ENCODE measurements at regions not wholly inside any gene's neighbourhood (a gene's known extent, or its start where the extent isn't known, plus 50 kb on each side); places are given as distances from the start of the nearest gene placed in this dataset.
A peak's percentile ranks its signal among the peaks of the same experiment; 100 is the strongest.

- DNase-seq (ENCODE audit: low read depth in 4 of 4, low spot score in 1 of 4), result no peak
Measured at GRCh38 chr6:14797875-14798593, 447.8 kb upstream of the JARID2 start.

DNA sequence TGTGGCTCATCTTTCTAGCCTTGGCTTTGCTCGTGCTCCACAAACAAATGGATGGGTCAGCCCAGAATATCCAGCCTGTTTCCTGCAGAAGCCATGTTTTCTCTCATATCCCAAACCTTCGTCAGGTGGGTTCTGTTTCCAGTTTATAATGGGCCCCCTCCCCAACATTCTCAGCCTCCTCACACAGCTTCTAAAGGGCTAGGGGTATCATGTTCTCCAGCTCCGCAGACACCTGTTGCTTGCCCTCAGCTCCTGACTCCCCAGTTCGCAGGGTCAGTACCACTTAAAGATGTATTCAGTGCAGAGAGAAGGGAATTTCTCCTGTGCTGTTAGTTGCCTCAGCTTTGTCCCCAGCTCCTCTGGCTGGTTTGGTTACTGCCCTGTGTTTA, 447.3 kb upstream of the JARID2 start:
- DNase-seq (ENCODE audit: low read depth in 4 of 4, low spot score in 1 of 4), result no peak

GRCh38 chr6:14798996-14799588, 446.8 kb upstream of the JARID2 start:
- DNase-seq (ENCODE audit: low read depth in 4 of 4, low spot score in 1 of 4), result no peak

DNA sequence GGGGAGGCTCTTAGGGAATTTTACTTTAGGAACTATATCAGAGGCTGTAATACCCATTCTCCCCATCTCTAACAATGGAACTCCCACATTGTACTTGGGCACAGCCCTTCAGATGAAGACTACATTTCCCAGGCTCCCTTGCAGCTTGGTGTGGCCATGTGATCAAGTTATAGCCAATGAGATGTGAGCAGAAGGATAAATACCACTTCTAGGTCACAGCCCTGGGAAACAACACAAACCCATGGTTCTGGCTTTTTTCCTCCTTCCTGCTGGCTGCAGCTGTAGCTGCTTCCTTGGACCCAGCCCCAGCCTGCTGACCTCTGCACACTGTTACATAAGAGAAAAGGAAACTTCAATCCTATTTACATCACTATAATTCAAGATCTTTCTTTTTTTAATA, 445.9 kb upstream of the JARID2 start:
- peak in 1 of 4 experiments; percentile 18 for DNase-seq (ENCODE audit: low read depth in 4 of 4, low spot score in 1 of 4)

DNA sequence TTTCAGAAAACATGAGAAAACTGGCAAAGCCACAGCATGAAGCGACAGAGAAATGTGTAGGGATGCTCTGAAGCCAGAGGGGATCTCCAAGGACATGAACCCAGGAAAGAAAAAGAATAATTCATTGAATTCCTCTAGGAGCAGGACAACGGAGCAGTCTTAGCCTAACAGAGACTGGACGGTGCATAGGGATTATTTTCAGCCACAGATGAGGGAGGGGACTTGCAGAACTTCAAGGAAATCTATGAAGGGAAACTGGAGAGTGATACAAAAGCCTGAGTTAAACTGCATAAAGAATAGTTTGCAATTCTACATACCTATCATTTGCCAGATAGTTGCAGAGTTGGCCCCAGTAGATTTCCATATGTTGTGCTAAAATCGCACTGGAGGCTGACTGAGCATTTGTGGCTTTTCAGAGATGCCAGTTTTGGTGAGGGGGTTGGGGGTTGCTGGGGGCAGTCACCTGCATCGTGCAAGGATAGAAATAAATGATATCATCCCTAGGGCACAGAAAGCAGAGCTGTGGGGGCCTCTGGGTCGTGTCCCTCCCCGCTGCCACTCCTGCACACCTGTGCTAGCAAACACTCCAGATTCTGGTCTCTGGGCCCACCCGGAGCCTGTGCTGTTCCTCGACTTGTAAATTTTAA, 443.2 kb upstream of the JARID2 start:
- no peak for DNase-seq (ENCODE audit: low read depth in 4 of 4, low spot score in 1 of 4)

- DNase-seq (ENCODE audit: low read depth in 4 of 4, low spot score in 1 of 4), result no peak
Measured at GRCh38 chr6:14804001-14804784, 441.7 kb upstream of the JARID2 start.

DNA sequence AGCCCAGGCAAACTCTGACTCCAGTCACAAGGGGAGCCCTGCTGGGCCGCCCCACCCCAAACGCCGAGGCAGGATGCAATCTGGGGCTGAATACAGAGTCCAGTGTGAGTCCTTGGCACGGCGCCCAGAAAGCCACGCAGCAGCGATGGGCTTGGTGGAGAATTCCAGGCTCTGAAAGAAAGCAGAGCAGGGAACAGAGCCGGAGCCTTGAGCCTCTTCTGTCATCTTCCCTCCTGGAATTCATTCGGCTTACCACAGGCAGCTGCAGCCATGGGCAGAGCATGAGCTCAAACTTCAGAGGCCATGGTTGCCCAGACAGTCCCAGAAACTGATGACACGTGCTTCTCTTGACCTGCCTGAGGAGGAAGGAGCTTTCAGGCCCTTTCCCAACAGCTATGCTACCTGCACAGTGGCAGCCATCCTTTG, 441.1 kb upstream of the JARID2 start:
- DNase-seq (ENCODE audit: low read depth in 4 of 4, low spot score in 1 of 4), result no peak

DNA sequence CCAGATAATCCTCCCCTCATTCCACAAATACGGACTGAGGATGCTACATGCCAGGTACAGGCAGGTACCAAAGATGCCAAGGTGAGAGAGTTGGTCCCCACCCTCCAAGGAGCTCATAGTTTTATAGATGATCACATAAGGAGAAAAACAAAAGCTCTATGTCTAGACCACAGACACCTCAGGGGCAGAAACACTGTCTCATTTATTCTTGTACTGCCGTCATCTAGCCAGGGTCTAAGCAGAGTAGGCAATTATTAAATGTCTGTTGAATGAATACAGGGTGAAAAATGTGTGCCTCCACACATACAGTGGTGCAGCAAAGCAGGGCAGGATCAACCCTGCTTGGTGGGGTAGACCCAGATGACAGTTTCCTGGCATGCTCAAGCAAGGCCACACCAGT, 439.8 kb upstream of the JARID2 start:
- DNase-seq (ENCODE audit: low read depth in 4 of 4, low spot score in 1 of 4), result no peak

DNA sequence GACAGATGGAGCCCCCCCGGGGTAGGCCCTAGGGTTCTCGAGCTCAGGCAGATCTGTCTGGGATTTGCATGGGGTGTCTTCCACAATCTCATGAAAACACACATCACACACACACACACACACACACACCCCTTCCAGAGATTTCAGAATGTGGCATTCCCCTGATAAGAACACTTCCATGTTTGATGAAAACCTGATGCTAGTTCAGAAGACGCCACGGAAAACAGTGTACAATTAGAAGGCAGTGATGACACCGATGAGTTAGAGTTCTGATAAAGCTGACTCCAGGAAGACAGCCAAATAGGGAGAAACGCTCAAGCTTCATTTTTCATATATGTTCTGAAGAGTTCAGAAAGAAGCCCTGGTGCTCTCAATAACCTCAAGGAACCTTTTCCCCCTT, 438.7 kb upstream of the JARID2 start:
- DNase-seq (ENCODE audit: low read depth in 4 of 4, low spot score in 1 of 4), result no peak

DNA sequence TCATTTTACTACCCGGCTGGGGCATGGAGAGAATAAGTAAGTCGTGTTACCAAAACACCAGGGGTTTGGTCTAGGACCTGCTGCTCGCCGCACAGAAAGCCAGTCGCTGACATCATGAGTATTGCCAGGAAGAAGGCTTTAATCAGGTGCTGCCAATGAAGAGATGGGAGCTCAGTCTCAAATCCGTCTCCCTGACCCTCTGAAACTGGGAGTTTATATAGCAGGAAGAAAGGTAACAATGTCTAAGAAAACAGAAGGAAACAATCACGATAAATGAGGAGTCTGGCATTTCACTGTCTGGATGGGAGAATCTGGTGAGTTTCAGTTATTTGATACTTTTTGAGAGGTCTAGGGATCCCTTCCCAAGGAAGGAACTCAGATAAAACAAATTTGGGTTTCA, 437.9 kb upstream of the JARID2 start:
- no peak for DNase-seq (ENCODE audit: low read depth in 4 of 4, low spot score in 1 of 4)

GRCh38 chr6:14810021-14810420, 435.8 kb upstream of the JARID2 start:
- DNase-seq (ENCODE audit: low read depth in 4 of 4, low spot score in 1 of 4), result no peak

DNA sequence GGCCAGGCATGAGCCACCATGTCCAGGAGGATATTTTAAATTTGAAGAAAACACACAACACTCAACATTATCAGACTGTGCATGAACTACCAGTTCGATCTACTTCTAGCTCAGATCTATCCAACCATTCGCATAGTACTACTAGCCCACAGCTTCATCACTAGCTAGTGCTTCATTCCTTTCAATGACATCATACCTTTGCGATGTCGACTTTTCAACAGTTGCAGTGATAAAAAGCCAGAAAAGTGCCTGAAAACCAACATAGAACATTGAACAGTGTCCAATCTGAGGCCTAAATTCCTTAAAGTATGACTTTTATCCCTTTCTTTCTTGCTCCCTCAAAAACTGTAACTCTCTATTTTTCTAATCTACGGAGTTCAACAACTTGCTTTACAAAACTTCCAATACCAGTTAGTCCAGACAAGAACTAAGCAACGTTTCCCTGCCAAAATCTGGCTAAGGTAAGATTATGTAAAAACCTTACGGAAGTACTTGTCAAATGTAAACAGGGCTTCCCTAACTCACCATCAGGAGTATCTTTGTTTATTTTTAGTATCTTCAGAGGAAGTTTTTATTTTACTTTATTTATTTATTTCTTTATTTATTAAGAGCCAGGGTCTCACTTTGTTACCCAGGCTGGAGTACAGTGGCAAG, 434.0 kb upstream of the JARID2 start:
- no peak for DNase-seq (ENCODE audit: low read depth in 4 of 4, low spot score in 1 of 4)

GRCh38 chr6:14814016-14814415, 431.9 kb upstream of the JARID2 start:
- no peak for DNase-seq (ENCODE audit: low read depth in 4 of 4, low spot score in 1 of 4)

DNA sequence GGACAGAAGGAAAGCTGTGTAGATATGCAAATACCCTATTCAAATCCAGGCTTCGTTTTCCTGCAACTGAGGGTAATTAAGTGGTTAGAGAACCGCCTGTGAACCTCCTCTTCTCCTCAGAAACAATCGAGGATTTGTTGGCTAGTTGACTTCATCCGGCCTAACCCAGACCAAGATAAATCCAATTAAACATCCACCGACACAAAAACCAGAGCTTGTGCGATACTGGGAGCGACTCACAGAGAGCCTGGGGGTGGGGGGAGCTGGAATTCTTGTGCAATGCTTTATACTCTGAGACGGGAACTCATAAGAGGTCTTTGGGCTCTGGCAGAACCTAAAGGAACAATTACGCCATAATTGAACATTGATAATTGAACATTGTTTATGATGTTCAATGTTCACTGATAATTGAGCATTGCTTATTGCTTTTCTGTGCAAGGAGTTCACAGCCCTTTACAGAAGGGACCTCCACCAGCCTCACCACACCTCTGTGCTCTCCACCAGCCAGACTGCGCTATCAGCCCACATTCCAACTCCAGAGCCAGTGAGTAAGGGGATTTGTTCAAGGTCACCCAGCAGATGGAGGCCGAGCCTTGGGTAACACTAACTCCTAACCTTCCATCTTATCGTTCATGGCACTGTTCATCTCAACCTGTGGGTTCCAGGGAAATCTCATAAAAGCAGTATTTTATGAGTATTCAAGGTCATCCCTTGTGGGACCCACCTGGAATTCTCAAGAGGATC, 429.6 kb upstream of the JARID2 start:
- DNase-seq (ENCODE audit: low read depth in 4 of 4, low spot score in 1 of 4), result no peak

DNA sequence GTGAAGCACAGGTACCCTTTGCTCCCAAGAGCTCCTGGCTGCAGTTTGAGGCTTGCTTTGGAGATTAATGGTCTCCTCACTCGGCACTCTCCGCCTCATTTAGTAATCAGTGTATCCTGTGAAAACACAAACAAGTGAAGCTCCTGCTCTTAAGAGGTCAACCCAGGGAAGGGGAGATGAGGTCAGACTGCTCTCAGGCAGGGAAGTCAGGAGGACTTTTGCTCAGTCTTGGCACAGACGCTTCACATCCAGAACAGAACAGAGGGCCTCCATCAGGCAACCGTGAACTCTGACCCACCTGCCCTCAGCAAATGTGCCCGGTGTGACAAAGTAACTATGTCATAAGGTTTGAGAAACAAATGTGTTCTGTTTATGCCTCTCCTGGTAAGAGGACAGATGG, 428.8 kb upstream of the JARID2 start:
- no peak for DNase-seq (ENCODE audit: low read depth in 4 of 4, low spot score in 1 of 4)

- DNase-seq (ENCODE audit: low read depth in 4 of 4, low spot score in 1 of 4), result no peak
Measured at GRCh38 chr6:14818422-14818884, 427.4 kb upstream of the JARID2 start.

- DNase-seq (ENCODE audit: low read depth in 4 of 4, low spot score in 1 of 4), result no peak
Measured at GRCh38 chr6:14819001-14819400, 426.9 kb upstream of the JARID2 start.

DNA sequence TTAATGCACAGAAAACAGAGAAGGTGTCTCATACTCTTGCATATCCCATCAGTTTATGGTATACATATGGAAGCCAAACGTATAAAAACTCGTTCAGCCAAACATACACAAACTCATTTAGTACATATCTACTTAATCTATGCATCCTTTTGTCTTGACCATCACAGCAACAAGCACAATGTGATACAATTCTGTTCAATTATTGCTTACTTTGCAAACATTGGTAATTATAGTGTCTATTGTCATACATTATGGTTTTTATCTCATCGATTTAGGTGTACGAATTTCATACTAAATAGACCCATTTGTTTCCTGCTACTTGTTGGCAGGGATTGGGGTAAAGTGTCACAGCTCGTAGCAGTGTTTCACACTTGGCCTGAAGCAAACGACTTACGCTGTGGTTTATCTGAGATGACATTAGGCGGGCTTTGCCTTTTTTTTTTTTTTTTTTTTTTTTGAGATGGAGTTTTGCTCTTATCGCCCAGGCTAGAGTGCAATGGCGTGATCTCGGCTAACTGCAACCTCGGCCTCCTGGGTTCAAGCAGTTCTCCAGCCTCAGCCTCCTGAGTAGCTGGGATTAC, 425.9 kb upstream of the JARID2 start:
- no peak for DNase-seq (ENCODE audit: low read depth in 4 of 4, low spot score in 1 of 4)

DNA sequence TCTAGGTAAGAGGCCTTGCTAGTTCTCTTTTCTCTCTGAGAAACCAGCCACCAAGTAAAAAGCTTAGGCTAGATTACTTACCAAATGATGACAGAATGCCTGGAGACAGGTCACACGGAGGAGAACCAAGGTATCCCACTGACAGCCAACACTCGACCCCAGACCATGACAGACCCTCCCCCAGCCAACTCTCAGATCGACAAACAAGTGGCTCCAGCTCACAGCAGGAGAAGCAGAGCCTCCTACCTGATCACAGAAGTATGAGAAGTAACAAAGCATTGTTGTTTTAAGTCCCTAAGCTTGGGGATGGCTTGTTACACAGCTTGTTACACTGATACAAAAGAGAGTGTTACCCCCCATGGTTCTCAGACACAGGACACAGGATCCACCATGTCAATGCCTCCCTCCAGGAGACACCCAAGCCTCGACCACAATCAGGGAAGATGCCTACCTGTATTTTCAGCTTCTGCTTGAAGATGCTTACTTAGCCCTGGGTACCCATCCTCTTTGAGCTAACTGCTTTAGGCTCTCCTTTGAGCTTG, 423.8 kb upstream of the JARID2 start:
- no peak for DNase-seq (ENCODE audit: low read depth in 4 of 4, low spot score in 1 of 4)

GRCh38 chr6:14822679-14823078, 423.2 kb upstream of the JARID2 start:
- no peak for DNase-seq (ENCODE audit: low read depth in 4 of 4, low spot score in 1 of 4)
